GM19372 (cell line): ENCODE measurements at regions not wholly inside any gene's neighbourhood (a gene's known extent, or its start where the extent isn't known, plus 50 kb on each side); places are given as distances from the start of the nearest gene placed in this dataset.

Source experiments
- ATAC-seq: cut with Tn5 transposase; IDR thresholded peaks from one replicate; pipeline ENCODE4 v1.9.1; 2021; ENCODE audit warnings: mild to moderate bottlenecking, low read depth, moderate library complexity; ENCODE audit not compliant: unreplicated experiment

DNA sequence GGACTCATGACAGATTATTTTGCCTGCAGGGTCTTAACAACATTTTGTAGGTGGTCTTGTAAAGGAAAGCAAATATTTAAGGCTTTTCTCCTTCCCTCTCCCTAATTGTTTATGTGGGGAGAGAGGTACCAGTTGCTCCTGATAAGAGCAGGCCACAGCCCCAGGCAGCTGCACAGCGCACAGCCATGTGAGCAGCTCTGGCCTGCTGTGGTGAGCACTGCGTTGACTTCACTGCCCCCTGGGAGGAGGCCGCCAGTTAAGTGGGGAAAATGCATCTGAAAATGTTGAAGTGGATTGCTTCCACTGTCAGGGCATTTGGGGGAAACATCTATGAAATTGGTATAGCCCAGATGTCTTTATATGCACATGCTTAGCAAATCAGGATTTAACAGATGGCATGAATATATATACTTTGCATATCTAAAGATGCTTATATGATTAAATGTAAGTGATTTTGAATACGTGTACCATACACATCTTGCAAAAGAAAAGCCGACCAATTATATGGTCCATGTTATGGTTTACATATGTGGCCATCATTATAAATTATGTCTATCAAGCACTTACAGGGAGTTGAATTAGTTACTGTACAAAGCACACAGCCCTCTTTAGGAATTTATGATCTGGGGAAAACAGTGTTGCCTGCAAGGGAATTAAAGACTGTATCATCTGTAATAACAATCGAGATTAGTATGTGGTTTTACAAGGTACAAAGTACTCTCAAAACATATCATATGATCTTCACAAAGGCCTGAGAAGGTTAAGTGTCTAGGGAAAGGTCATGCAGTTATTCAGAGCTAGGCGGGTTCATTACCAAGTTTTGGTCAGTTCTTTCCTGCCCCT lies 132.1 kb downstream of the RHOU start:
- no peak for ATAC-seq

DNA sequence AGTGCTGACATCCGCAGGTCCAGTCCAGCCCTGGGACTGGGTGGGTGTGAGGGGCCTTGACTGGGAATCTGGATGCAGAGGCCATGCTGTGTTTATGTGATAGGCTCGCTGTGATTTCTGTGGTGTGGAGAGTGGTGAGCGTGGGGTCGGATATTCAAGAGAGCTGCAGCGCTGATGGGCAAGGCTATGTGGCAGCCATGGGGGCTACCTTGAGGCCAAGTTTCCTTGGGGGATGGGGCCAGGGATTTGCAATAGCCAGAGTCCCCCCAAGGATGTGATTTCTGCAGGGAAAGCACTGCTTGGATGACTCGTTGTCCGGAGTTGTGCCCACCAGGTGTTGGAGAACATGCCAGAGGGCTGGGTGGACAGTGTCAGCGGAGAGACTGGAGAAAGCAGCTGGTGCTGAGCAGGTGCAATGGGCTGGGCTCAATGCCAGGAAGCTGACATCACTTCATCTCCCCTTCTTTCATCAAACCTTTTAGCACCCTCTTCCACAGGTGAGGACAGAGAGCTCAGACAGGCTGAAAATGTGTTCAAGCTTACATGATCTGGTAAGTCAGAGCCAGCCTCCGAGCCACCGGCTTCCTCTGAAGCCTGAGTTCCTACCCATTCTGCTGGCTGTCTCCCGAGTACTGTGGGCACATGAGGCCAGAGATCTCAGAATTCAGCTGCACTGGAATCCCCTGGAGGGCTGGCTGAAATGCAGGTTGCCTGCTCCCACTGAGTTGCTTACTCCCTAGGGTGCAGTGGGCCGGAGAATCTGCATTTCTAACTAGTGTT lies 132.9 kb downstream of the RHOU start:
- no peak for ATAC-seq

DNA sequence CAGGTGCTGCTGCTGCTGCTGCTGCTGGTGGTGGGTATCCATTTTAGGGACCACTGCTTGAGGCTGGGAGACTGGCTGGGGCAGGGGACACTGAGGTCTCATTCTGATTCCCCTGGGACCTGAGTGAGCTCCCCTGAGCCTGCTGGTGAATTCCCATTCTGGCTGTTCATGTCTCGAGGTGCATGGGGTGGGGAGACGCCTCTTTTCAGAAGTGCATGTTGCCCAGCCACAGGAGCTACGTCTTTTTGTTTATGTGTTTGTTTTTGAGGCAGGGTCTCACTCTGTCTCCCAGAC lies 133.4 kb downstream of the RHOU start:
- ATAC-seq, result no peak

DNA sequence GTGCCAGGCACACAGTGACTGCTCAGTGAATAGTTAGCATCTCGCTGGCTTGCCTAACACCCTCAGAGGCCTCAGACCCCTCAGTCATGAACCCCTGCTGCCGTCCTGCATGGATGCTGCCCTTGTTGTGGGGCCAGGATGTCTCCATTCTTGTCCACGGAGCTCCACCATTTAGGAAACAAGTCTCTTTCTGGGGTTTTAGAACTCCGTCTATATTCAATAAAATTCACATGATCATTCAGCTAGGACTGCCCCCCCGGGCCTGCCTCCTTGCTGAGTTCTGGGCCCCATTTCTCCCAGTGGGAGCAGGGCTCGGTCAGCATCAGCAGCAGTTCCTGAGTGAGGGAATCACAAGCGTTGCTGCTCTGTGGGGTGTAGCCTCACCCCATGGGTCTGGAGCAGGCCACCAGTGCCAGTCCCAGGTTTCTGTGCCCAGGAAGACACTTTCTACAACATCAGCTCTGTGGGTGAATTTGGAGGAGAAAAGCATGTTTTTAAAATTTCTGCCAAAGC lies 134.1 kb downstream of the RHOU start:
- ATAC-seq, result no peak

DNA sequence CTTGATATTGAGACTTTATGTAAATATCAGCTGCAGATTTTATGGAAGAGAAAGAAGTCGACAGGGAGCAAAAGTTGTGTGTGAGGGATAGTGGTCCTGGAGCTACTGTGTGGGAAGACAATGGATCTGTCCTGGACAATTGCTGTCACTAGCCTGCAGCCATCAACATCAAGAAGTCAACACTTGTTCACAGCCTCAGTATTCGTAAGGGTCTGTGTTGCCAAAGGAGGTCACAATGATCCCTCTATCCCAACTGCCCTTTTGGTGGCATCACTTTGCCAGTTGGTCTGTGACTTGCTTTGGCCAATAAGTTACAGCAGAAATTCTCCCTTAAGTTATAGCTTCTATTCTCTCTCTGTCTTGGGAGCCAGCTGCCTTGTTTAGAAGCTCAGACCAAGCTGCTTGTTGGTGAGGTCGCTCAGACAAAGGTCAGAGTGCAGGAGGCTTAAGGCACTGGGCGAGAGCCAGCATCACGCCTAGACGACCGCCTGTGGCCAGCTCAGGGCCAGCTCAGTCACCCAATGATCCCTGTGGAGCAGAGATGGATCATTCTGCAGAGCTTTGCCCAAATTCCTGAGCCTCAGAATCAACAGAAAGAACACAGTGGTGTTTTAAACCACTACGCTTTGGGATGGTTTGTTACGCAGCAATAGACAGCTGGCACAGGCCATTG lies 134.9 kb downstream of the RHOU start:
- no peak for ATAC-seq

DNA sequence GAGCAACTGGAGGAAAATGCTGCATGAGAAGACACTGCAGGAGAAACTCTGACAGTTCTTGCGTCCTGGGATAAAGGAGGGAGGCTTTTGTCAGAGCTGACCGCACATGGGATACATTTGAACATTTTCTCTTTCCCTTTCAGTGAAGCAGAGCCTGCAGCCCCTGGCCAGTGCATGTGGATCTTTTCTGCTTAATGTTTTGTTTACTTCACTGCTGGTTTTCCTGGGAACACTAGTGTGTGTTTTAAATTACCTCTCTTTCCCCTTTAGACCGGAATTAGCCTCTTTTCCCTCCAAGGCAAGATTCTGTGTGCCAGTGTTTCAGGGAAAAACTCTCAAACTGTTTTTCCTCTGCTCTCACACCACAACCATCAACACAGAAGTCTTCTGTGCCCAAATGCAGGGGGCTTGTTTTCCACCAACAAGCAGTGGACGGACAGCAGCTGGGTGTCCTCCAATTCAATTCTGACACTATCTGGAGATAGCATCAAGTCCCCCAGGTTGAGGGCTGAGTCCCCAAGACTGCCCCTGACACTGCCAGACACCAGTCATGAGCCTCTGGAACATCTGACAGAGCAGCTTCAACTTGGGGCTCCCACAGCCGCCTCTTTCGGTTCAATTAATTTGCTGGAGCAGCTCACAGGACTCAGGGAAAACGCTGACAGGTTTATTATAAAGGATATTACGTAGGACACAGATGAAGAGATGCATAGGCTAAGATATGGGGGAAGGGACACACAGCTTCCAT lies 136.2 kb downstream of the RHOU start:
- ATAC-seq, result no peak

DNA sequence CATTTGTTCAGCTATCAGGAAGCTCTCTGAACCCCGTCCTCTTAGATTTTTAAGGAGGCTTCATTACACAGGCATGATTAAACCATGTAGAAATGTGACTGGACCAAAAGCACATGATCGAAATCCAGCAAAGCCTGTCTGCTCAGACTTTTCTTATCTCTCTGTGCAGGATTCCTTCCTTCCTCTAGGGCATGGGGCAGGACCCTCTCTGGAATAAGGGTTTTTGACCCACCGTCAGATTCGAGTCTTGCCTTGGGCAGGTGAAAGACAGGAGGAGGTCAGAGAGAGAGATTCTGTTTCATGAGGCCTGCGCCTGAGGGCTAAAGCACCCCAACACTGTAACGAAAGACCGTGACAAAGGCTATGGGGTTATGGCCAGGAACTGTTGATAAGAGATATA lies 136.8 kb downstream of the RHOU start:
- no peak for ATAC-seq

DNA sequence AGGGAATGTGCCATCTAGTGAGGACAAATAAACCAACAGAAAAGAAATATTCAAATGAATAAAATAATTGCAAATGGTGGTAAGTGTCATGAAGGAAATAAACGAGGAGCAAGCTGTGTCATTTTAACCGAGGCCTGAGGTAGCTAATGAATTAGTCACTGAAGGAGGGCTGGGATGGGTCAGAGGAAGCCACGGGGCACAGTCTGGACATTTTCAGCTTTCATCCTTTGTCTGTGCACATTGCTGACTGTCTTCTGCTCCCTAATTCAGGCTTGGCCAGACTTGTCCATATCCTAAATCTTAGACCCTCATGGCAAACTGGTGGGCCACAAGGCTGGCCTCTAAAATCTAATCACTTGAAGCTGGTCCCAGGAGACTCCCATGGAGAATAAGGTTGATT lies 138.4 kb downstream of the RHOU start:
- no peak for ATAC-seq

DNA sequence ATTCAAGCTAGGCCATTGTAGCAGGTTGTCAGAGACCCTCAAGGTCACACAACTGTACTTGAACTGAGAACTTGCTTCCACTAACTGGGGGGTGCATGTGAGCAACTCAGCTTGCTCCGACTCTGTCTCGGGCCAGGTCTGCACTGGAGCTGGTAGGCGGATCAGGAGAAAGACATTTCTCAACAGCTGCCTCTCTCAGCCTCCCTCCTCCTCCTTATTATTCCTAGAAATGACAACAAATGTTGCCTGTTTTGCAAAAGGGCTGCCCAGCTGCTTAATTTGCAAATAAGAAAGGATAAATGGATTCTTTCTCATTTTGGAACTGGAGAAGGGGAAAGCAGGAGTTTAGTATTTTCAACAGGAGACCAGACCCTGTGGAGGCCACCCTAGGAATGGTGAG lies 140.5 kb downstream of the RHOU start:
- ATAC-seq, result no peak

DNA sequence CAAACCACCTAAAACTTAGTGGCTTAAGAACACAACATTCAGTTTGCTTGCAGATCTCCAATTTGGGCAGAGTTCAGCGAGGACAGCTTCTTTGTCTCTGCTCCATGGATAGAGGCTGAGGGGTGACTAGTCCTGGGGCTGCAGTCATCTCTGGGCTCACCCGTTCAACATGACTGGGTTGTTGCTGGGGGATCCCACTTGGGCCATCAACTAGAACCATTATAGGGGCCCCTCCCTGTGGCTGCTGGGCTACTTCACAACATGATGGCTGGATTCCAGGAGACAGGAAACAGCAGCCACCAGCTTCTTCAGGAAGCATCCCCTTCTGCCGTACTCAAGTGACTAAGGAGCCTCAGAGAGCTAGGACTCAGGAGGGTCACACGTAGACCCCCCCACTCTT lies 140.9 kb downstream of the RHOU start:
- ATAC-seq, result no peak

DNA sequence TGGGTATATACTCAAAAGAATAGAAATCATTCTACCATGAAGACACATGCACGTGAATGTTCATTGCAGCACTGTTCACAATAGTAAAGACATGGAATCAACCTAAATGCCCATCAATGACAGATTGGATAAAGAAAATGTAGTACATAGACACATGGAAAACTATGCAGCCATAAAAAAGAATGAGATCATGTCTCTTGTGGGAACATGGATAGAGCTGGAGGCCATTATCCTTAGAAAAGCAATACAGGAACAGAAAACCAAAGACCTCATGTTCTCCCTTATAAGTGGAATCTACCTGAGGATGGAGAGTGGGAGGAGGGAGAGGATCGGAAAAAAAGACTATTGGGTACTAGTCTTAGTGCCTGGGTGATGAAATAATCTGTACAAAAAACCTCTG lies 143.9 kb downstream of the RHOU start:
- no peak for ATAC-seq

DNA sequence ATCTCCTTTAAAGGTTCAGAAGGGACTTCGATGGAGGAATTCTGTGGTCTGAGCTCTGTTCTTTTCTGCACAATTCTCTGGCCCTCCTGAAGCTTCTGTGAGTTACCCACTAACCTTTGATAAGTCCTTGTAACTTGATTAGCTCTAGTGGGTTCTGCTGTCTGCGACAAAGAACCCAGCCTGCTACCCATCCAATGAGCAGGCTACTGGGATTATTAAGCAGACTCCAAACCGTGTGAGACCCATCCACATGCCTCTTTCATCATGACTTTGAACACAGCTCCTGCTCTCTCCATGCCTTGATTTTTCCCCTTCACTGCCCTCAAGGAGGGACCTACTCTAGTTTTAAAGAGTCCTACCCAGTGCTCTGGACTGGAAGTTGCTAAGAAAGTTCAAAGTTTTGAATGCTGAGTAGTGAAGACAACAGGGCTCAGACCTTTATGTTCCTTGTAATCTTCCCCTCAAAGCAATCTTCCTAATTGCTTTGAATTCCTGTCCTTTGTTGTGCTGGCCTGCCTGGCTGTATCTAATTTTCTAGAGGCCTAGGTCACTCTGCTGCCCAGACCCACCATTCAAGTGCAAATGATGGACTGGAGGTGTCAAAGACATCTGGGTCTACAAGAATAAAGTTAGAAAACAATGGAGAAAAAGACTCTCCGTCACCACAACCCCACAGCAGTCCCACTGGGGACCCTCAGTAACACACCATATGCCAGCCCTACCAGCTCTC lies 146.9 kb downstream of the RHOU start:
- ATAC-seq, result no peak

DNA sequence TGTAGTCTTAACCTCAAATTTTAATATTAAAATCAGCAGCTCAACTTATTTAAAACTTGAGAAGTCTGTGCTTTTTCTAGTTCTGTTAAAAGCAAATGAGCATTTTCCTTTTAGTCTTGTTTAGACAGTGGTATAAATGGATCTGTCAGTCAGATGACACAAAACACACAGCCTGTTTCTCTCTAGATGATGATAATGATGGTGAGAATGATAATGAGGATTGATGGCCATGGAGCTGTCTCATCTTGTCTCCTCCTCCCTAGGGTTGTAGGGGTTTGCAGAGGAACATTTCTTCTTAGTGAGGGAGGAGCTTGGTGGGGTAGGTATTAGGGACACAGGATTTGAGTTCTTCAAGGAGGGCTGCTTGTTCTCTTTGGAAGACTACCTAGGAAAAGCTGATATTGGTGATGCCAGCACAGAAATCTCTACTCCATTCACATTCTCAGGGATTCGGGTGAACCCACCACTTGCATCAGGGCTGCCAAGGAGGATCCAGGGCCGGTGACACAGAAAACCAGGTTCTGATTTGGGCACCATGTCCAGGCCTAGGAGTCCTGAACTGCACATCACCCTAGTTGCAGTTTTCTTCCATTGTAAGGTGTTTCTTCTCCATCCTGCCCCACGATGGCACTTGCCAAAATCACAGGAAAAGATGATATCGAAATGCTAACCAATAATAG lies 147.6 kb downstream of the RHOU start:
- ATAC-seq, result no peak

DNA sequence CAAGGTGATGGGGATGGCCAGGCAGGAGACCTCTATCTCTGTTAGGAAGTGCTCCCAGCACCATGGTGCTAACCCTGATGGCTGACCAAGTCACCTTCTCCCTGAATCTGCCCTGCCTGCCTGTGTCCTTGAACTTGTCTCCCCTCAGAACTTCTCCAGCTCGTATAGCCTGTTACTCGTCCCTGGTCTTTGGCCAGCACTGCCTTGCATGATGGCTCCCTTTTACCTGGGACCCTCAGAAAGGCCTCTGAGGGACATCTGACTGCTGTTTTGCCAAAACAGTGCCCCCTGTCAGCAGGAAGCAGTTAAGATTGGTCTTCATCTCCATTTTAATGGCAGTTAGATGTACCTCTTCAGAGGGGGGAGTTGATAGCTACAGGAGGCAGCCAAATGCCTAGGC lies 148.3 kb downstream of the RHOU start:
- no peak for ATAC-seq

DNA sequence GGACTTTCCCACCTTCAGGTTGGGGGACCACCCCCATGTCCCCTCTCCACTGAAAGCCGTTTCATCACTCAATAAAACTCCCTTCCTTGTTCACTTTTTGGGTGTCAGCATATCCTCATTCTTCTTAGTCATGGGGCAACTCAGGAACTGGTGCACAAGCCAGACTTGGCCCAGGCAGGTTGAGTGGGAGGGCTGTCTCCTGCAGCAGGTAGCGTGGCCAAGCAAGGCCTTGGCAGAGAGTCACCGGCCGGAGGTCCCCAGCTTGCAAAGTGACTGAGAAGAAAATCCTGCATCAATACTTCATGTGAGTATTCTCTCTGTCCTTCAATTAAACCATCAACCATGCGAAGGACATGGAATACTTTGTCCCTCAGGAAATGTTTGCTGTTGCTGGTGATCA lies 148.9 kb downstream of the RHOU start:
- ATAC-seq, result no peak

DNA sequence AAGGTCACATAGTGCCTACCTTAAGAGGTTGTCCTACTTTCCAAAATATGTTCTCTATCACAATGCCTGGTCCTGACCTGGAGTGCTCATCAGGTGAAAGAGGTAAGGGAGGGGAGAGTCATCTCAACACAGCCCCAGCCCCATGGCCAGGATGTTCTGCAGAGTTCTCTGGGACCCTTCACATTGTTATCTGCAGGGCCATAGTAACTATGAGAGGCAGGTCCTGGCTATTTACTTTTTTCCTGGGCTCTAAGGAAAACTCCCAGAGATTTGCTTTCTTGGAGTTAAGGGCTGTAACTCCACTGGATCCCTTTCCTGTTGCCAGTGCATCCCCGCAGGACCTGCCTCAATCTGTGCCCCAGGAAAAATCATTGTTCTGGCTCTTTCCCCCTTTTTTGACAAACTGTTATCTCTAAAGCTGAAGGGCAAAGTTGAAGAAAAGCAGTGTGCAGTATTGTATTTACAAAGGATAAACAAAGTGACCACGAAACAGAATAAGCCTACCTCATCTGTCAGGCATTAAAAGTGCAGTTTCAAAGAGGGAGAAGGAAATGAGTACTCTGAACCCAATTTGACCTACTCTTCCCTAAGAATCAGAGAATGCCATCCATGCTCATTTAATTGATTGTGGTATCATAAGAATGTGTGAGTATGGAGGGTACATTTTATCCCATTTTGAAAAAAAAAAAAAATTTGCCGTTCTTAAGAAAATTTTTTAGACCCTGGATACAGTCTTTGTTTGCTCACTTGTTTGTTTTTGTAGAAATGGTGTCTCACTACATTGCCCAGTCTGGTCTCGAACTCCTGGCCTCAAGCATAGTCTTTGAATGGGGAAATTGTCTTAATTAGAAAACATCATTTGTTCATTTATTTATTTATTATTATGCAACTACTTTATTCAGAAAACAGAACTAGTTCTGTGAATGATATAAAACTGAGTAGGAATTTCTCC lies 149.6 kb downstream of the RHOU start:
- ATAC-seq, result no peak

DNA sequence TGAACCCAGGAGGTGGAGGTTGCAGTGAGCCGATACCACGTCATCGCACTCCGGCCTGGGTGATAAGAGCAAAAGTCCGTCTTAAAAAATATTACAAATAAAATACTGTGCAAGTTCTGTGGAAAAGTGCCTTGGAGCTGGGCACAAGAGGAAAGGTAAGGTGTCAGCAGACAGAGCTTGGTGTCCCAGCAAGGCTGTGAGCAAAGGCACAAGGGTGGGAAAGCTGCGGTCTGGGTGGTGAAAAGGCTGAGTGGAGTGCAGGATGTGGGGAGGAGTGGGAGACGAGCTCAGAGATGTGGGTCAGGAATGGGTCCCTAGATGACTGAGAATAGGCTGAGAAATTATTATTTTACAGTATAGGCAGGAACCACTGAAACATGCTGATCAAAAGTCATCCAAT lies 150.6 kb downstream of the RHOU start:
- ATAC-seq, result no peak

DNA sequence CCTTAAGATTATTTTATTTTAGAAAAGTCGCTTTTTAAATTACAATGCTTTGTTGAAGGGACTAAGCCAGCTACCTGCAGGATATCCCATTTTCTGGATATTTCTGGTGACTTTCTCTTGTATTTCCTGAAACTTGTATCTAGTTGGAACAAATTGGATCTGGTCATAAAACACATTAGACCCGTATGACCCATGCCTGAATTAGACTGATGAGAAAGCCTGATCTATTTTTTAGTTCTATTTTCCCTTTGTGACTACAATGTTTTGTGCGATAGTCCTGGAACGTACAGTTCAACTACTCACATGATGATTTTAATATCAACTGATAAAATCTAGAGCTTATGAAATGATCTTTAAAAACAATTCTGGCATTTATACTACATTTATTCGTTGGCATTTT lies 151.8 kb downstream of the RHOU start:
- no peak for ATAC-seq
